ENCODE measurements at regions not wholly inside any gene's neighbourhood (a gene's known extent, or its start where the extent isn't known, plus 50 kb on each side); places are given as distances from the start of the nearest gene placed in this dataset.

- peaks cover 4% of the 10 kb centered on the region for H3K9me3 ChIP-seq (ENCODE audit: low read length)
These were observed 304.2 kb upstream of the CADM1 start for GRCh38 chr11:115808351-115808940.

GRCh38 chr11:115806056-115806455 lies 301.8 kb upstream of the CADM1 start:
- Histone ChIP-seq H3K9ac (ENCODE audit: low read length) (no peak overlapping the region), H3K4me3 (ENCODE audit: low read length) (no peak overlapping the region), H3K9me3 (ENCODE audit: low read length) (peaks cover 4% of the 10 kb centered on the region), H3K36me3 (ENCODE audit: insufficient read depth, low read length) (no peaks in the 10 kb centered on the region), H3K9me2 (ENCODE audit: insufficient read depth, low read length) (no peaks in the 10 kb centered on the region), H3K27me3 (ENCODE audit: insufficient read depth, low read depth, low read length) (no peaks in the 10 kb centered on the region), H3K27ac (ENCODE audit: low read length) (no peak overlapping the region), H3K4me2 (ENCODE audit: low read length) (no peak overlapping the region), H4K20me1 (ENCODE audit: insufficient read depth) (no peaks in the 10 kb centered on the region), H3K79me2 (replicated peaks; ENCODE audit: insufficient read depth, low read length) (no peaks in the 10 kb centered on the region), H2AFZ (ENCODE audit: low read depth, low read length) (no peak overlapping the region), H3F3A (ENCODE audit: insufficient read depth, low read length, poor library complexity, severe bottlenecking) (no peaks in the 10 kb centered on the region)
- TF ChIP-seq EZH2 (IDR thresholded peaks at IDR 0.05; ENCODE audit: borderline replicate concordance, insufficient read depth, low read length, poor library complexity, severe bottlenecking): no peak
- no peak for TF ChIP-seq EP300 (conservative IDR thresholded peaks at IDR 0.05; ENCODE audit: poor library complexity, severe bottlenecking)
- TF ChIP-seq POLR2AphosphoS5 (IDR thresholded peaks at IDR 0.05): no peak
- TF ChIP-seq CTCF (IDR thresholded peaks at IDR 0.05; ENCODE audit: poor library complexity, severe bottlenecking): no peak

More at GRCh38 chr11:115808351-115808940, 304.2 kb upstream of the CADM1 start:
- Histone ChIP-seq H2AFZ (ENCODE audit: low read depth, low read length) (no peak overlapping the region), H3K27ac (ENCODE audit: low read length) (no peak overlapping the region), H3K27me3 (ENCODE audit: insufficient read depth, low read depth, low read length) (no peaks in the 10 kb centered on the region), H3K9ac (ENCODE audit: low read length) (no peak overlapping the region), H3K79me2 (replicated peaks; ENCODE audit: insufficient read depth, low read length) (no peaks in the 10 kb centered on the region), H3F3A (ENCODE audit: insufficient read depth, low read length, poor library complexity, severe bottlenecking) (no peaks in the 10 kb centered on the region), H3K9me2 (ENCODE audit: insufficient read depth, low read length) (no peaks in the 10 kb centered on the region), H3K4me3 (ENCODE audit: low read length) (no peak overlapping the region), H4K20me1 (ENCODE audit: insufficient read depth) (no peaks in the 10 kb centered on the region), H3K36me3 (ENCODE audit: insufficient read depth, low read length) (no peaks in the 10 kb centered on the region), H3K4me2 (ENCODE audit: low read length) (no peak overlapping the region)
- TF ChIP-seq EZH2 (IDR thresholded peaks at IDR 0.05; ENCODE audit: borderline replicate concordance, insufficient read depth, low read length, poor library complexity, severe bottlenecking): no peak
- TF ChIP-seq RAD21 (conservative IDR thresholded peaks at IDR 0.05): no peak
- TF ChIP-seq MXI1 (conservative IDR thresholded peaks at IDR 0.05; ENCODE audit: poor library complexity, severe bottlenecking): no peak
- TF ChIP-seq CTCF (IDR thresholded peaks at IDR 0.05; ENCODE audit: poor library complexity, severe bottlenecking): no peak
- no peak for TF ChIP-seq POLR2AphosphoS5 (IDR thresholded peaks at IDR 0.05)
- no peak for TF ChIP-seq EP300 (conservative IDR thresholded peaks at IDR 0.05; ENCODE audit: poor library complexity, severe bottlenecking)
- no peak for TF ChIP-seq SMC3 (conservative IDR thresholded peaks at IDR 0.05; ENCODE audit: poor library complexity)
- no peak for TF ChIP-seq REST (IDR thresholded peaks at IDR 0.05; ENCODE audit: borderline replicate concordance)

All from neural cell (in vitro differentiated cells).